GM18499 (cell line): ENCODE measurements at regions not wholly inside any gene's neighbourhood (a gene's known extent, or its start where the extent isn't known, plus 50 kb on each side); places are given as distances from the start of the nearest gene placed in this dataset.

Experiments used
- ATAC-seq: cut with Tn5 transposase; IDR thresholded peaks from one replicate; pipeline ENCODE4 v1.9.1; 2021; ENCODE audit warnings: moderate number of reproducible peaks; ENCODE audit not compliant: insufficient read depth, unreplicated experiment

DNA sequence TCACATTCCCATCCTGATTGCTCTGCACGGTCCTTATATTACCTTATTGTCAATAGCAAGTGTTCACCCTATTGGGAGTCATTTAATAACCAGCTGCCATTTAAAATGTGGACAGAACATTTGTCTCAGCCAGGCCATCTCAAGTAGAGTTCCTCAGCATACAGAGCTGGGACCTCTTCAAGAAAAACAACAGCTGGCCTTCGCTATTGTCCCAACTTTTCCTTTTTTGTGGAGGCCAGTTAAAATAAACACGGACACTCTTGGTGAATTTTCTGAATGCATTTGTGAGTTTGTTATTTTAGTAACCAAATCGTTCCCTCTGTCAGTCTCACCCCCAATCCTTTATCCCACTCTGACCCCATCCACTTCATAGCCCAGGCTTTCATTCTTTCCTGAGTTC is 395.3 kb upstream of the PITX2 start:
- ATAC-seq: no peak

DNA sequence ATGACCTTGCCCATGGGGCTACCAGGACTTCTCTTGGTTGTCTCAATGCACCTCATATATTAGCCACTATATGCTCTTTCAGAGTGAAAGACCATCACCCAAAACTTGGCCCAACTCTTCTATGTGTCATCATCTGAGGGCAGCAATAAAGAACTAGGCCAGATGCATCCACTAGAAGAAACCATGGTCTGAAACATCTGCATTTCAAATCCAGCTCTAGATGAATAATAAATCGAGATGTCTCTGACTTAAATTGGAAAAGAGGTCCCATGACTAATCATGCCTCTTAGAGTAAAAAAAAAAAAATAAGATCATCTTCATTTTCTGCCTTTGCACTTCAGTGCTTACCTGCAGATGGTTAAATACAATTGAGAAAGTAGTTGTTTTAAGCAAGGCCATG is 397.6 kb upstream of the PITX2 start:
- ATAC-seq: no peak

GRCh38 chr4:111020961-111021360 is 398.1 kb upstream of the PITX2 start:
- ATAC-seq: no peak

DNA sequence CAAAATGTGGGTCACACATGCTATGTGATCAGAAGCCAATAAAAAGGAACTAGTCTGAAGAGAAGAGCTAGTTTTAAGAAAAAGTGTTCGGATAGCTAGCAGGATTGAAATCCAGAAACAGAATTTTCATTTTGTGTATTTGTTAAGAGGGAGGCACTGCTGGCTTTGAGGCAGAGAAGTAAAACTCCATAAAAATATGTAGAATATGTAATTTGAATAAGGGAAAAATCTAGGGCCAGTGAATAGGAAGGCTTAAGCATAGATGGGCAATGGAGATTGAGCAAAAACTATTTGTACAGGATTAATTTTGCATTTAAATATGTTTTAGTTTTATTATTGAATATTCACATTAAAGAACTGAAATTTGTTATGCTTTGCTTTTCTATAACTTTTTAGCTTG is 399.9 kb upstream of the PITX2 start:
- no peak for ATAC-seq

- no peak for ATAC-seq
Measured at GRCh38 chr4:111027526-111027925, 404.6 kb upstream of the PITX2 start.

DNA sequence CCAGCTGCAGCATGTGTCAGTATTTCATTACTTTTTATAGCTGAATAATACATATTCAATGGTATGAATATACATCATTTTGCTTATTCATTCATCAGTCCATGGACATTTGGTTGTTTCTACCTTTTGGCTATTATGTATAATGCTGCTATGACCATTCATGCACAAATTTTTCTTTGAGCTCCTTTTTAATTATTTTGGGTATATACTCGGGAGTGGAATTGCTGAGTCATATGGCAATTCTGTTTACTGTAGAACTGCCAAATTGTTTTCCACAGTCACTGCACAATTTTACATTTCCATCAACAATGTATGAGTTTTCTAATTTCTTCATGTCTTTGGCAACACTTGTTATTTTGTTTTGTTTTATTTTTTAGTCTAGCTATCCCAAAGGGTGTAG is 405.9 kb upstream of the PITX2 start:
- no peak for ATAC-seq

DNA sequence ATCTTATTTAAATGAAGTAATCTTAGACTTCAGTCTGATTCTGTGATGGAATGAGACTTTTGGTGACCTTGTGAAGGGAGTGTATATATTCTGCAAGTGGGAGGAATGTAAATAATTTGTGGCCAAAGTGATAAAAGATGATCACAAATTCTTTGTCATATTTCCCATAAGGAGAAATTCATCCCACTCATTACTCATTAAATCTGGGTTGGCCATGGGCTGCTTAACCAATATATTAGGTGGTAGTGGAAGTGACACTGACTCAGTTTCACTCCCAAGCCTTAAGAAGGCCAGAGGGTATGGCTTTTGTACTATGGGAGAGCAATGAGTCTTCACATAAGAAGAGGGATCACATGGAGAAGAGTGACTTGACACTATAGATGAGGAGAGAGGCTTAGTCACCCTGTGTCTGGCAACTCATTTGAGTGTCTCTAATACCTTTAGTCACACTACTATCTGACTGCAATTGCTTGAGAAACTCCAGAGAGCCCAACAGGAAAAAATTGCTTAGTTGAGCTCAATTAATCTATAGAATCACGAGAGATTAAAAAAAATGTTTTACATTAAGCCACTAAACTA is 408.2 kb upstream of the PITX2 start:
- no peak for ATAC-seq

DNA sequence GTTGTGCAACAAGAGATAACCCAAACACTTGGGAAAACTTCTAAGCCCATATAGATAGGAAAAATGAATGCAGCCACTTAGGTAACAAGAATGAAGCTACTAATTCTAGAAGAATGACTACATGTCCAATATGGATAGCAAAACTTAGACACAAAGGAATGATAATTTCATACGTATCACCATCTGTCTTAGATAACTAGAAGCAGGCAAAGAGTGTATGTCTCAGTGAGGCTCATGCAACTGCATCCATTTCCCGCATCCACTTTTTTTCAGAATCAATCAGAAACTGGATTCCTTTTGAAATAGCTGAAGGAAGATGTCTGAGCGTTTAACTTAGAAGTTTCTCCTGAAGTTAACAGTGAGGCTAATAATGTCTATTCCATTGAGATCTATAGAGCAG is 408.7 kb upstream of the PITX2 start:
- ATAC-seq: no peak

GRCh38 chr4:111037591-111038360 is 414.9 kb upstream of the PITX2 start:
- ATAC-seq: no peak

- ATAC-seq: no peak
Measured at GRCh38 chr4:111040904-111041303, 418.0 kb upstream of the PITX2 start.

DNA sequence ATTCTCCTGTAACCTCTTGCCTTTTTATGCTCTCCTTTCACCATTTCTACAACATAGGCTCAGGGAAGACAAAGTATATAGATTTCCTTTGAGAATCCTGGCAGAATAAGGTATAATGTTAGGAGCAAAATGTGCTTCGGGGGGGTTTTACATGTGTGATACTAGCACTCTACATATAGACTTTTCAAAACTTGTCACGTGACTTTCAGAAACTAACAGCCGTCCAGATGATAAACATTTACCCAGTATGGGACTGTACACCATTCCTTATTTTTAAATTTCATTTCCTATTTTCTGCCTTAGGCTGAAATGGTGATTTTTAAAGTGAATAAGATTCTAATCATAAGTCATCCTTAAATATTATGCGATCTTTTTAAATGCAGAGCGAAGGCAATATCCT is 420.4 kb upstream of the PITX2 start:
- no peak for ATAC-seq

GRCh38 chr4:111045992-111046391 is 423.1 kb upstream of the PITX2 start:
- ATAC-seq: no peak

- no peak for ATAC-seq
Measured at GRCh38 chr4:111046811-111047210, 423.9 kb upstream of the PITX2 start.

GRCh38 chr4:111048316-111048715 is 425.4 kb upstream of the PITX2 start:
- no peak for ATAC-seq

GRCh38 chr4:111064342-111064993 is 441.6 kb upstream of the PITX2 start:
- no peak for ATAC-seq

- no peak for ATAC-seq
Measured at GRCh38 chr4:111066001-111066400, 443.1 kb upstream of the PITX2 start.

- ATAC-seq: no peak
Measured at GRCh38 chr4:111066447-111066846, 443.6 kb upstream of the PITX2 start.

GRCh38 chr4:111066887-111067286 is 444.0 kb upstream of the PITX2 start:
- no peak for ATAC-seq

DNA sequence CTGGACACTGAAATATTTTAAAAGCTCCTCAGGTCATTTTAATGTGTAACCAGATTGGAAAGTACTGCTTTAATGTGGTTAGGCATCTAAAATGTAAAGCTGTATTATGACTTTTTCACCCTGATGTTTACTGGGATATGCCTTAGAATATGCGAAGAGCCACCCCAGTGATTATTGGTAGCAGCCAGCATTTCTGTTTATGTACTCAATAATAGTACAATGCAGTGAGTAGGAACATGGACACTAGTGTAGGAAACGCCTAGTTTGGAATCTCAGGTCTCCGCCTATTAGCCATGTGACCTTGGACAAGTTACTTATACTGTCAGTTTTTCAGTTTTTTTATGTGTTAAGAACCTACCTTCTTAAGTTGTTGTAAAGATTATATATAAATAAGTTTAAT is 446.0 kb upstream of the PITX2 start:
- no peak for ATAC-seq

- ATAC-seq: no peak
Measured at GRCh38 chr4:111070390-111070789, 447.5 kb upstream of the PITX2 start.

DNA sequence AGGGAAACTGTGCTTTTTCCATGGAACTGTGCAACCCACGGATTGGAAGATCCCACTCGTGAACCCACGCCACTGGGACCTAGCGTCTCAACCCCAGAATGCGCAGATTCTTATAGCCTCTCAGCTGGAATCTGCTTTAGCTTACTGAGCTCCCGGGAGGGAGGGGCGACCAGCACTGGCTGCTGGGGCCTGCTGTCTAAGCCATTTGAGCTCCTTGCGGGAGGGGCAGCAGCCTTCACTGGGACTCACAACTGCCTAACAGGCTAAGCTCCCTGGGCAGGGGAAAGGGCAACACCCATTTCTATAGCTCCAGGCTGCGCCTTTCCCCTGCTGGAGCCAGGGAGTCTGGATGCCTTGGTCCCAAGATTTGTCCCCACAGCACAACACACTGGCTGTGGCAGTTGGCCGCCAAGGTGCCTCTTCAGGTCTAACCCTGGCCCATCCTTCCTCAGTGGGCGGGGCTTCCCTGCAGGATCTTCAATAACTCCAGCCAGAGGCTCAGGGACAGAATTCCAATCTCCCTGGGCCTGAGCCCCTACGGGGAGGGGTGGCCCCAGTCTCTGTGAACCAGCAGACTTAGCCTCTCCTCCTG is 451.7 kb upstream of the PITX2 start:
- no peak for ATAC-seq
